ENCODE measurements at regions not wholly inside any gene's neighbourhood (a gene's known extent, or its start where the extent isn't known, plus 50 kb on each side); places are given as distances from the start of the nearest gene placed in this dataset.

DNA sequence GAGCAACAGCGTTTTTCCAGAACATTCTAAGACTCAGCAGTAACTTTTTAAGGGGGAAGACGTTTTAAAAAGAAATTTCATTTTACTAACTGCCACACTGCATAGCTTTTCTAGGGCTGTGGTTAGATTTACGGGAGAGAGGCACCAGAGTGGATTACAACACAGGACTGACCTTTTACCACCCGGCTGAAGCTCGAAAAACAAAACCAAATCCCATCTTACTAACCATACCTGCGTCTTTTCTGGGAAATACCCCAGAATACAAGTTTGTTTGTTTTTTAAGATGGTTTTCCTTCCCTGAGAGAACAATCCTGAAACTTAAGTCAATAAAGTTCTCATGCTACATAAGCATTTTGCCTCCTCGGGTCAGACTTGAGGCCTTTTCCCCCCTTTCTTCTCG, 209.3 kb upstream of the SOX4 start:
- Histone ChIP-seq H3K36me3 (ENCODE audit: insufficient read depth, low read length) (no peaks in the 10 kb centered on the region), H3K9me3 (ENCODE audit: low read length) (no peaks in the 10 kb centered on the region), H3K27ac (ENCODE audit: low read depth, low read length) (no peak overlapping the region), H3K4me1 (ENCODE audit: insufficient read depth, low read length) (no peaks in the 10 kb centered on the region), H3K4me3 (ENCODE audit: low read length) (no peak overlapping the region), H3K27me3 (ENCODE audit: insufficient read depth, low read length, poor library complexity, severe bottlenecking) (no peaks in the 10 kb centered on the region)
- no peak overlapping the region for H3K4me3 Mint-ChIP-seq
- H3K9me3 Mint-ChIP-seq: peaks cover 0 to 2% (median 0%) of the 10 kb centered on the region in 5 donors
- POLR2A ChIA-PET: no interaction called here
- no peak for DNase-seq
- no peak overlapping the region for H3K27ac Mint-ChIP-seq
- H3K27me3 Mint-ChIP-seq: peaks cover 0 to 3% of the 10 kb centered on the region in 2 donors
- CTCF ChIA-PET: no interaction called here
- H3K36me3 Mint-ChIP-seq: no peaks in the 10 kb centered on the region
- H3K4me1 Mint-ChIP-seq: no peaks in the 10 kb centered on the region

DNA sequence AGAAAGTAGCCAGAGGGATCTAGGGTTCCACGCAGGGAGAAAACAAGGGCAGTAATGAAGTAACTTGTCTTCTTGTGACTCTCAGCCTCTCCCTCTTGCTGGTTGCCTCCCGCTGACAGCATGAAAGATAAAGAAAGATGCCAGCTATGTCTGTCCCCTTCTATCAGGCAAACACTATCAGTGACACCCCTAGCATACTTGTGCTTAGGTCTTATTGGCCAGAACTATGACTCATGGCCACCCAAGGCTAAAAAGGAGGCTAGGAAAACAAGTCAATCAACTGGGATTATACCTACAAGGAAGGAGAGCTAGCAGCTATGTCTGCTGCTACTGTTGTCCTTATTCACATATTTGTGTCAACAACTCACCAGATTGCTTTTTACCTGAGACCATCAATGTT, 206.8 kb upstream of the SOX4 start:
- Histone ChIP-seq H3K9me3 (ENCODE audit: low read length) (no peaks in the 10 kb centered on the region), H3K36me3 (ENCODE audit: insufficient read depth, low read length) (no peaks in the 10 kb centered on the region), H3K4me3 (ENCODE audit: low read length) (no peak overlapping the region), H3K27ac (ENCODE audit: low read depth, low read length) (no peak overlapping the region), H3K4me1 (ENCODE audit: insufficient read depth, low read length) (no peaks in the 10 kb centered on the region), H3K27me3 (ENCODE audit: insufficient read depth, low read length, poor library complexity, severe bottlenecking) (no peaks in the 10 kb centered on the region)
- no peak for DNase-seq
- no peak overlapping the region for H3K27ac Mint-ChIP-seq
- H3K4me1 Mint-ChIP-seq: no peaks in the 10 kb centered on the region
- H3K27me3 Mint-ChIP-seq: peaks cover 0 to 3% of the 10 kb centered on the region in 2 donors
- CTCF ChIA-PET: no interaction called here
- POLR2A ChIA-PET: no interaction called here
- H3K4me3 Mint-ChIP-seq: no peak overlapping the region
- no peaks in the 10 kb centered on the region for H3K36me3 Mint-ChIP-seq
- peaks cover 0 to 2% (median 0%) of the 10 kb centered on the region in 5 donors for H3K9me3 Mint-ChIP-seq

DNA sequence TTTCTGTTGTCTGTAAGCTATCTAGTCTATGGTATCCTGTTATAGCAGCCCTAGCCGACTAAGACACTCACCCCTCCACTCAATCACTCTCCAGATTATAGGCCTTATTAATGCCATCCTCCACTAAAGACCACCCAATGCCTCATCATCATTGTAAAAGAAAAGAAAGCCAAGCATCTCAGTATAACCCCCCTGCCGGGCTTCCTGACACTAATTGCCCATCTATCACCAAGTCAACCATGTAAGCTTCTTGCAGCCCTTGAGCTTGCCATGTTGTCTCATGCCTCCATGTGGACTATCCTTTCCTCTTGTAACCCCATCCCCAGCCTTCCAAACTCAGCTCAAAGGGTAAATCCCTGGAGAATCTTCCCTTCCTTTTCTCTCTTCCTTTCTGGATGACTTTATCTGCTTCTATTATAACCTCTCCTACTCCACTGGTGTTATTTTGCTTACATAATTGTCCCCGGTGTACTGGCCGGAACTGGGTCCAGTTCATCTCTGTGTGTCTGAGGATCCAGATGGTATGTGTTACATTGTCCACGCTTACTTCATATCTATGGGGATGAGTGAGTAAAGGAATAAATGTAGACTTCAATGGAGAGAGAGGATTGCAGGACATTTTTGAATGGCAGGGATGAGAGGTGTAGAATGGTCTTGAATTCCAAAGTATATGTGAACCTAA, 202.9 kb upstream of the SOX4 start:
- H3K27ac Mint-ChIP-seq: no peak overlapping the region
- no peaks in the 10 kb centered on the region for H3K4me1 Mint-ChIP-seq
- no peak overlapping the region for H3K4me3 Mint-ChIP-seq
- H3K27me3 Mint-ChIP-seq: no peaks in the 10 kb centered on the region
- ChIA-PET POLR2A (no interaction called here), CTCF (no interaction called here)
- Histone ChIP-seq H3K27me3 (ENCODE audit: insufficient read depth, low read length, poor library complexity, severe bottlenecking) (no peaks in the 10 kb centered on the region), H3K9me3 (ENCODE audit: low read length) (no peaks in the 10 kb centered on the region), H3K36me3 (ENCODE audit: insufficient read depth, low read length) (no peaks in the 10 kb centered on the region), H3K27ac (ENCODE audit: low read depth, low read length) (no peak overlapping the region), H3K4me1 (ENCODE audit: insufficient read depth, low read length) (no peaks in the 10 kb centered on the region), H3K4me3 (ENCODE audit: low read length) (no peak overlapping the region)
- no peaks in the 10 kb centered on the region for H3K36me3 Mint-ChIP-seq
- H3K9me3 Mint-ChIP-seq: no peaks in the 10 kb centered on the region
- no peak for DNase-seq

DNA sequence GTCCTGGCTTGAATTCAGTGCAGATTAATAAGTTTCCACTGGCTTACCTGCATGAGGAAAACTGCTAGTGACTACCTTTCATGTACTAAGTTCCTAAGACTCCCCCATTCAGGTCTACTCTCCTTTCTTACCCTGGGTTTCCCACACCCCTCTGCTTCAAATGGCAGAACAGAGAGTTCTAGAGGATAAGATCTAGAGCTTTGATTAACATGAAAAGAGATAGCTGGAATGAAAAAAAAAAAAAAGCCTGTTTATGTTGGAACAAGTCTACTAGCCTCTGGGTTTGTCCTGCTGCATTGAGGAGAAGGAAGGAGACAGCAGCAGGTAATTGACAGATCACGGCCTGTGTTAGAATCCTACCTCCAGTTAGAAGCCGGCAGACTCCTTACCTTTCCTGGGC, 201.4 kb upstream of the SOX4 start:
- Mint-ChIP-seq H3K27me3 (peaks cover 0 to 1% of the 10 kb centered on the region in 2 donors), H3K27ac (no peak overlapping the region), H3K4me1 (no peaks in the 10 kb centered on the region), H3K4me3 (no peak overlapping the region), H3K36me3 (no peaks in the 10 kb centered on the region), H3K9me3 (no peaks in the 10 kb centered on the region)
- DNase-seq: no peak
- Histone ChIP-seq H3K36me3 (ENCODE audit: insufficient read depth, low read length) (no peaks in the 10 kb centered on the region), H3K4me1 (ENCODE audit: insufficient read depth, low read length) (no peaks in the 10 kb centered on the region), H3K4me3 (ENCODE audit: low read length) (no peak overlapping the region), H3K27ac (ENCODE audit: low read depth, low read length) (no peak overlapping the region), H3K27me3 (ENCODE audit: insufficient read depth, low read length, poor library complexity, severe bottlenecking) (no peaks in the 10 kb centered on the region), H3K9me3 (ENCODE audit: low read length) (no peaks in the 10 kb centered on the region)
- ChIA-PET CTCF (no interaction called here), POLR2A (no interaction called here)

DNA sequence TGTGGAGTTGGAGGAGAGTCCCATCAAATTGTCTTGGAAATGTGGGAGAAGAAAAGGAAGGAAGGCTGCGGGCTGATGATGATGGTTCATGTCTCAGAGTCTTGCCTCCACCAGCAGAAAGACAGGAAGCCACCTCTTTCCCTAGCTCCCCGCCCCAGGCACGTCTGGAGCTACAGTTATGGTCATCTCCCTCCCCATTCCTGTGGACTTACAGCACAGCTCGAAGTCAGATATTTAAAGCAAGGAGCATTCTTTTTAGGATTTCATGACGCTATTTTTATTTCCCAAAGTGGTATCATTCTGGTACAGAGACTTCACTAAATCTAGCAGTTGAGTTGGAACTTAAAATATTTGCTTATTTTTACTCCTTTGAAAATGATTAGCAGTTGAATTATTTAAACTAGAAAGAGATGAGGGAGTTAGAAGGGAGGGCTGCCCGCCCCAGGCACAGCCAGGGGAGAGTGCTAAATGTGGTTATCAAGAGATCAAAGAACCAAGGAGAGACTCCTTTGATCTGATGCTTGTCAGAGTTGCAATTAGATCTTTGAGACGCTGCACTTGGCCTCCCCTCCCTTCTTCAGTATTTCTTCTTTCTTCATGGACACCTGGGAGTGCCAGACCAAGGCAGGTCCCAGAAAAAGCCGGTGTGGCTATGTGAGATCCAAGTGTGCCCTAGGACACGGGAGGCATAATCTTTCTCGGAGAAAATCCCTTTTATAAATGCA, 199.9 kb upstream of the SOX4 start:
- H3K4me1 Mint-ChIP-seq: no peaks in the 10 kb centered on the region
- Histone ChIP-seq H3K4me1 (ENCODE audit: insufficient read depth, low read length) (no peaks in the 10 kb centered on the region), H3K9me3 (ENCODE audit: low read length) (no peaks in the 10 kb centered on the region), H3K27me3 (ENCODE audit: insufficient read depth, low read length, poor library complexity, severe bottlenecking) (no peaks in the 10 kb centered on the region), H3K27ac (ENCODE audit: low read depth, low read length) (no peak overlapping the region), H3K36me3 (ENCODE audit: insufficient read depth, low read length) (no peaks in the 10 kb centered on the region), H3K4me3 (ENCODE audit: low read length) (no peak overlapping the region)
- H3K27me3 Mint-ChIP-seq: peaks cover 1 to 6% of the 10 kb centered on the region in 2 donors
- ChIA-PET POLR2A (no interaction called here), CTCF (no interaction called here)
- no peak overlapping the region for H3K4me3 Mint-ChIP-seq
- H3K9me3 Mint-ChIP-seq: no peaks in the 10 kb centered on the region
- H3K36me3 Mint-ChIP-seq: no peaks in the 10 kb centered on the region
- DNase-seq: no peak
- no peak overlapping the region for H3K27ac Mint-ChIP-seq

DNA sequence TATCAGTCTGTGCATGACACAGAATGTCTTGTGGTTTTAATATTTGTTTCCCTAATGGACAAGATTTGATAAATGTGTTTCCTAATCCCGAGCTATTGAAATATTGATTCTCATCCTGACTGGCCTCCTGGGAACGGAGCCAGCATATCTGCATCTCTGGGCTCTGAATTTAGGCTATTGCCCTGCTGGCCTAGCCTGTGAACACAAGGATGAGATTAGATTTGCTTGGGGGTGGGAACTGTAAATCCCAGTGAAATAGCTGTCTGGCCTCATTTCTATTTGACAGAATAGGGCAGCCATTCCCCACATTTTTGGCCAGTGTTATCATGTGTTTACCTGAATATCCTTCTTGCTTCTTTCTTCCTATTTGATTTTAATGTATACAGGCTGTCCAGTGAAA, 198.4 kb upstream of the SOX4 start:
- no peaks in the 10 kb centered on the region for H3K4me1 ChIP-seq (ENCODE audit: insufficient read depth, low read length)
- POLR2A ChIA-PET: no interaction called here
- Mint-ChIP-seq H3K36me3 (peaks cover 0 to 1% (median 0%) of the 10 kb centered on the region in 3 donors), H3K4me1 (no peaks in the 10 kb centered on the region), H3K9me3 (no peaks in the 10 kb centered on the region), H3K27ac (no peak overlapping the region), H3K4me3 (no peak overlapping the region), H3K27me3 (peaks cover 1 to 6% of the 10 kb centered on the region in 2 donors)
- no peak overlapping the region for H3K27ac ChIP-seq (ENCODE audit: low read depth, low read length)
- CTCF ChIA-PET: no interaction called here
- no peak for DNase-seq
- H3K4me3 ChIP-seq (ENCODE audit: low read length): no peak overlapping the region
- no peaks in the 10 kb centered on the region for H3K27me3 ChIP-seq (ENCODE audit: insufficient read depth, low read length, poor library complexity, severe bottlenecking)
- no peaks in the 10 kb centered on the region for H3K36me3 ChIP-seq (ENCODE audit: insufficient read depth, low read length)
- no peaks in the 10 kb centered on the region for H3K9me3 ChIP-seq (ENCODE audit: low read length)

DNA sequence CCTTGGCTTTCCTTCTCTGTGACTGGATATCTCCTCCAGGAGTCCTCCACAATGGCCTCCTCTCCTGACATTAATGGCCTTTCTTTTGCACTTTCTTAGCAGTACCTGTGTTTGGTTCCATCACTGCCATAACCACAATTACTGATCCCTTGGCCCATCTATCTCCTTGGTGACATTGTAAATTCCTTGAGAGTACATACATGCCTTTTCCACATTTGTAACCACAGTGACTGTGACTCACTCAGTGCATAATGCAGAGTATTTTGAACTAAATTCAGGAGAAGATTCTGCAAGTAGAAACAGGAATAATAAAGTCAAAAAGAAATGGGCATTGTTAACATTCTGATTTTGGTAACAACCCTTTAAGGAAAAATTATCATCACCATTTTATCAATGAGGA, 197.2 kb upstream of the SOX4 start:
- H3K27ac Mint-ChIP-seq: no peak overlapping the region
- peaks cover 1 to 6% of the 10 kb centered on the region in 2 donors for H3K27me3 Mint-ChIP-seq
- no peaks in the 10 kb centered on the region for H3K36me3 ChIP-seq (ENCODE audit: insufficient read depth, low read length)
- DNase-seq: no peak
- H3K9me3 ChIP-seq (ENCODE audit: low read length): no peaks in the 10 kb centered on the region
- no peak overlapping the region for H3K4me3 ChIP-seq (ENCODE audit: low read length)
- ChIA-PET POLR2A (no interaction called here), CTCF (no interaction called here)
- no peaks in the 10 kb centered on the region for H3K27me3 ChIP-seq (ENCODE audit: insufficient read depth, low read length, poor library complexity, severe bottlenecking)
- no peak overlapping the region for H3K4me3 Mint-ChIP-seq
- no peaks in the 10 kb centered on the region for H3K4me1 Mint-ChIP-seq
- H3K36me3 Mint-ChIP-seq: peaks cover 0 to 1% (median 0%) of the 10 kb centered on the region in 3 donors
- H3K4me1 ChIP-seq (ENCODE audit: insufficient read depth, low read length): no peaks in the 10 kb centered on the region
- no peaks in the 10 kb centered on the region for H3K9me3 Mint-ChIP-seq
- no peak overlapping the region for H3K27ac ChIP-seq (ENCODE audit: low read depth, low read length)

DNA sequence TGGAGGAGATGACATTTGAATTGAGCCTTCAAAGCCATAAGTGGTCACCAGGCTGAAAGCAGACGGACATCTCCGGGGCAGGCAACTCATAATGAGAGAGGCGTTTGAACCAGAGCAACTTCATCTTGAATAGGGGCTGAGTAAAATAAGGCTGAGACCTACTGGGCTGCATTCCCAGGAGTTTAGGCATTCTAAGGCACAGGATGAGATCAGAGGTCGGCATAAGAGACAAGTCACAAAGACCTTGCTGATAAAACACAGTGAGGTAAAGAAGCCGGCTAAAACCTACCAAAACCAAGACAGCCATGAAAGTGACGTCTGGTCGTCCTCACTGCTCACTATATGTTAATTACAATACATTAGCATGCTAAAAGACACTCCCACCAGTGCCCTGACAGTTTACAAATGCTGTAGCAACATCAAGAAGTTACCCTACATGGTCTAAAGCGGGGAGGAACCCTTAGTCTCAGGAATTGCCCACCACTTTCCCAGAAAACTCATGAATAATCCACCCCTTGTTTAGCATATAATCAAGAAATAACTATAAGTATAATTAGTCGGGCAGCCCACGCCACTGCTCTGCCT, 194.7 kb upstream of the SOX4 start:
- Mint-ChIP-seq H3K4me3 (no peak overlapping the region), H3K9me3 (no peaks in the 10 kb centered on the region), H3K27ac (no peak overlapping the region), H3K36me3 (peaks cover 0 to 1% (median 0%) of the 10 kb centered on the region in 3 donors), H3K27me3 (peaks cover 4 to 6% of the 10 kb centered on the region in 2 donors), H3K4me1 (no peaks in the 10 kb centered on the region)
- no peaks in the 10 kb centered on the region for H3K36me3 ChIP-seq (ENCODE audit: insufficient read depth, low read length)
- no peaks in the 10 kb centered on the region for H3K9me3 ChIP-seq (ENCODE audit: low read length)
- H3K27me3 ChIP-seq (ENCODE audit: insufficient read depth, low read length, poor library complexity, severe bottlenecking): no peaks in the 10 kb centered on the region
- ChIA-PET CTCF (no interaction called here), POLR2A (no interaction called here)
- H3K27ac ChIP-seq (ENCODE audit: low read depth, low read length): no peak overlapping the region
- H3K4me3 ChIP-seq (ENCODE audit: low read length): no peak overlapping the region
- DNase-seq: no peak
- H3K4me1 ChIP-seq (ENCODE audit: insufficient read depth, low read length): no peaks in the 10 kb centered on the region

Measured in CD8-positive, alpha-beta memory T cell (primary cell).